CD14-positive monocyte (primary cell): ENCODE measurements at regions not wholly inside any gene's neighbourhood (a gene's known extent, or its start where the extent isn't known, plus 50 kb on each side); places are given as distances from the start of the nearest gene placed in this dataset.

ENCODE experiments used
- DNase-seq, 3 donors: peaks; one replicate each; pipeline ENCODE4 v3.0.0-alpha.2; 2011 to 2022
- H2AFZ ChIP-seq: 2 replicates; pipeline ENCODE4 v1.6.0; 2012; ENCODE audit warnings: mild to moderate bottlenecking, low read depth, low read length, inconsistent platforms; ENCODE audit not compliant: insufficient read depth, poor library complexity, severe bottlenecking
- H3K27ac ChIP-seq, 2 donors: 1 replicate in 1 of 2; 2 replicates in 1 of 2; pipeline ENCODE4 v1.5.1; 2012 to 2013; ENCODE audit warnings: low read length in 2 of 2, control low read depth in 1 of 2, inconsistent platforms in 1 of 2, low read depth in 1 of 2, mild to moderate bottlenecking in 1 of 2
- H3K27me3 ChIP-seq, 2 donors: one replicate each; pipeline versions ENCODE4 v1.6.0 to v1.6.1; 2011 to 2013; ENCODE audit warnings: low read length in 2 of 2; ENCODE audit not compliant: control insufficient read depth in 2 of 2, insufficient read depth in 2 of 2
- H3K36me3 ChIP-seq, 2 donors: replicated peaks in 1 of 2; 1 replicate in 1 of 2; 2 replicates in 1 of 2; pipeline versions ENCODE4 v1.5.1 to v1.6.1; 2012 to 2013; ENCODE audit warnings: low read length in 2 of 2, control low read depth in 1 of 2, inconsistent platforms in 1 of 2, mild to moderate bottlenecking in 1 of 2; ENCODE audit not compliant: insufficient read depth in 2 of 2, control insufficient read depth in 1 of 2
- H3K4me1 ChIP-seq, 2 donors: 1 replicate in 1 of 2; 2 replicates in 1 of 2; pipeline versions ENCODE4 v1.5.1 to v1.6.1; 2012 to 2013; ENCODE audit warnings: low read length in 2 of 2, control low read depth in 1 of 2, inconsistent platforms in 1 of 2, mild to moderate bottlenecking in 1 of 2, moderate library complexity in 1 of 2; ENCODE audit not compliant: insufficient read depth in 2 of 2, control insufficient read depth in 1 of 2
- H3K4me2 ChIP-seq: replicated peaks from 2 replicates; pipeline ENCODE3; 2012; ENCODE audit warnings: low read length, moderate library complexity, mild to moderate bottlenecking; ENCODE audit not compliant: poor library complexity, severe bottlenecking; ENCODE audit errors: extremely low read depth
- H3K4me3 ChIP-seq, 3 experiments: fragments of 200-600 bp in 1 of 3; sonication (generic) in 1 of 3; replicated peaks in 1 of 3; 1 replicate in 2 of 3; 2 replicates in 1 of 3; pipeline ENCODE4 v1.5.1; 2011 to 2013; ENCODE audit warnings: low read length in 3 of 3, mild to moderate bottlenecking in 3 of 3, control low read depth in 2 of 3, low read depth in 2 of 3, inconsistent platforms in 1 of 3, moderate library complexity in 1 of 3
- H3K79me2 ChIP-seq: 2 replicates; pipeline ENCODE4 v1.6.0; 2012; ENCODE audit warnings: mild to moderate bottlenecking, control low read depth, inconsistent platforms, low read length, moderate library complexity; ENCODE audit not compliant: insufficient read depth
- H3K9ac ChIP-seq: 2 replicates; pipeline ENCODE4 v1.6.0; 2017; ENCODE audit warnings: low read length, mild to moderate bottlenecking; ENCODE audit not compliant: insufficient read depth, poor library complexity, severe bottlenecking
- H3K9me3 ChIP-seq, 2 donors: replicated peaks in 1 of 2; 1 replicate in 1 of 2; 2 replicates in 1 of 2; pipeline versions ENCODE4 v1.5.1 to v1.6.1; 2012 to 2013; ENCODE audit warnings: low read length in 2 of 2, control low read depth in 1 of 2; ENCODE audit not compliant: control insufficient read depth in 1 of 2, insufficient read depth in 1 of 2
- H4K20me1 ChIP-seq: 2 replicates; pipeline ENCODE4 v1.6.0; 2012; ENCODE audit warnings: mild to moderate bottlenecking, low read length, control low read depth, moderate library complexity; ENCODE audit not compliant: insufficient read depth
- H3K27ac Mint-ChIP-seq, 7 donors: one replicate each; pipeline ENCODE4 v1.8.0; 2020; ENCODE audit warnings: mild to moderate bottlenecking in 7 of 7, mixed read lengths in 7 of 7, moderate library complexity in 6 of 7, inconsistent platforms in 2 of 7
- H3K27me3 Mint-ChIP-seq, 3 donors: one replicate each; pipeline ENCODE4 v1.8.0; 2021 to 2022; ENCODE audit warnings: low read depth in 3 of 3, mild to moderate bottlenecking in 3 of 3, mixed read lengths in 3 of 3, moderate library complexity in 3 of 3, inconsistent platforms in 1 of 3
- H3K36me3 Mint-ChIP-seq, 2 donors: one replicate each; pipeline ENCODE4 v1.8.0; 2020; ENCODE audit warnings: mixed read lengths in 2 of 2, inconsistent platforms in 1 of 2, mild to moderate bottlenecking in 1 of 2
- H3K4me1 Mint-ChIP-seq: one replicate; pipeline ENCODE4 v1.8.0; 2020; ENCODE audit warnings: mild to moderate bottlenecking, mixed read lengths
- H3K4me3 Mint-ChIP-seq, 2 donors: one replicate each; pipeline ENCODE4 v1.8.0; 2020; ENCODE audit warnings: mild to moderate bottlenecking in 2 of 2, mixed read lengths in 2 of 2, moderate library complexity in 1 of 2
- H3K9me3 Mint-ChIP-seq, 7 donors: one replicate each; pipeline ENCODE4 v1.8.0; 2020 to 2022; ENCODE audit warnings: mixed read lengths in 7 of 7, mild to moderate bottlenecking in 6 of 7, moderate library complexity in 6 of 7, inconsistent platforms in 2 of 7
- CTCF ChIP-seq: fragments of 200-600 bp; IDR thresholded peaks from one replicate; pipeline ENCODE4 v1.8.0; 2022; ENCODE audit warnings: antibody characterized with exemption, mild to moderate bottlenecking
- WGBS: methylation state at CpG from one replicate; pipeline ENCODE4 v1.1.5; 2013; ENCODE audit warnings: missing lambda C conversion rate; ENCODE audit not compliant: insufficient coverage; 5-methylcytosine and 5-hydroxymethylcytosine counted together
- intact Hi-C, 2 donors: fragments of 100-400 bp; cut with micrococcal nuclease; formaldehyde crosslinking; loops; one replicate each; pipeline versions ENCODE4 v1.15.0 to v1.15.1; 2023

- Mint-ChIP-seq H3K4me3 (no peak overlapping the region), H3K36me3 (no peaks in the 10 kb centered on the region), H3K27ac (no peak overlapping the region), H3K9me3 (peaks cover 0 to 3% (median 0%) of the 10 kb centered on the region in 7 donors), H3K4me1 (peaks cover 3% of the 10 kb centered on the region), H3K27me3 (peaks cover 0 to 2% (median 0%) of the 10 kb centered on the region in 3 donors)
- WGBS = no CpG with 5 or more reads among the region's 3 CpGs
- no peaks in the 10 kb centered on the region for H3K4me1 ChIP-seq
- no peaks in the 10 kb centered on the region for H3K79me2 ChIP-seq
- intact Hi-C loops = no loop called here
- H3K4me2 ChIP-seq = no peak overlapping the region
- no peak overlapping the region for H3K27ac ChIP-seq
- no peaks in the 10 kb centered on the region for H3K36me3 ChIP-seq
- H4K20me1 ChIP-seq = no peaks in the 10 kb centered on the region
- no peak overlapping the region for H2AFZ ChIP-seq
- no peak overlapping the region for H3K9ac ChIP-seq
- no peaks in the 10 kb centered on the region for H3K27me3 ChIP-seq
- H3K9me3 ChIP-seq = no peaks in the 10 kb centered on the region
- H3K4me3 ChIP-seq = no peak overlapping the region
- TF ChIP-seq CTCF = no peak
- no peak for DNase-seq
These were observed 107.2 kb upstream of the ARRDC3 start for GRCh38 chr5:91490316-91490715.

GRCh38 chr5:91487420-91487819 lies 104.3 kb upstream of the ARRDC3 start:
- Histone ChIP-seq H3K36me3 (no peaks in the 10 kb centered on the region), H3K27ac (no peak overlapping the region), H3K4me3 (no peak overlapping the region), H3K27me3 (no peaks in the 10 kb centered on the region), H4K20me1 (no peaks in the 10 kb centered on the region), H3K79me2 (no peaks in the 10 kb centered on the region), H3K9ac (no peak overlapping the region), H3K4me2 (no peak overlapping the region), H3K4me1 (no peaks in the 10 kb centered on the region), H2AFZ (no peak overlapping the region), H3K9me3 (no peaks in the 10 kb centered on the region)
- peaks cover 0 to 5% (median 0%) of the 10 kb centered on the region in 7 donors for H3K9me3 Mint-ChIP-seq
- no peaks in the 10 kb centered on the region for H3K4me1 Mint-ChIP-seq
- H3K4me3 Mint-ChIP-seq = no peak overlapping the region
- WGBS = 86% methylated on average over 2 of the region's 2 CpGs
- TF ChIP-seq CTCF = no peak
- intact Hi-C loops = no loop called here
- no peak overlapping the region for H3K27ac Mint-ChIP-seq
- no peaks in the 10 kb centered on the region for H3K36me3 Mint-ChIP-seq
- no peak for DNase-seq
- peaks cover 0 to 2% (median 0%) of the 10 kb centered on the region in 3 donors for H3K27me3 Mint-ChIP-seq
